Nephron progenitor cell (in vitro differentiated cells): ENCODE measurements at regions not wholly inside any gene's neighbourhood (a gene's known extent, or its start where the extent isn't known, plus 50 kb on each side); places are given as distances from the start of the nearest gene placed in this dataset.

Experiments used
- DNase-seq: peaks from one replicate; pipeline ENCODE4 v3.0.0; 2021
- H3K27ac Mint-ChIP-seq: 2 replicates; pipeline ENCODE4 v1.8.0; 2021; ENCODE audit warnings: mild to moderate bottlenecking, moderate library complexity, mixed read lengths
- H3K27me3 Mint-ChIP-seq: 2 replicates; pipeline ENCODE4 v1.8.0; 2021; ENCODE audit warnings: mild to moderate bottlenecking, low read depth, mixed read lengths; ENCODE audit not compliant: poor library complexity
- H3K36me3 Mint-ChIP-seq: 2 replicates; pipeline ENCODE4 v1.8.0; 2021; ENCODE audit warnings: low read depth, mixed read lengths
- H3K4me1 Mint-ChIP-seq: 2 replicates; pipeline ENCODE4 v1.8.0; 2021; ENCODE audit warnings: mixed read lengths
- H3K4me3 Mint-ChIP-seq: 2 replicates; pipeline ENCODE4 v1.8.0; 2021; ENCODE audit warnings: mild to moderate bottlenecking, moderate library complexity, mixed read lengths
- H3K9me3 Mint-ChIP-seq: 2 replicates; pipeline ENCODE4 v1.8.0; 2021; ENCODE audit warnings: mild to moderate bottlenecking, moderate library complexity, mixed read lengths
- TF ChIP-seq, protein P1 (sequence below): fragments of 200-600 bp; sonication (generic); IDR thresholded peaks from 2 replicates; pipeline ENCODE4 v1.5.0; 2021; ENCODE audit warnings: antibody characterized with exemption

DNA sequence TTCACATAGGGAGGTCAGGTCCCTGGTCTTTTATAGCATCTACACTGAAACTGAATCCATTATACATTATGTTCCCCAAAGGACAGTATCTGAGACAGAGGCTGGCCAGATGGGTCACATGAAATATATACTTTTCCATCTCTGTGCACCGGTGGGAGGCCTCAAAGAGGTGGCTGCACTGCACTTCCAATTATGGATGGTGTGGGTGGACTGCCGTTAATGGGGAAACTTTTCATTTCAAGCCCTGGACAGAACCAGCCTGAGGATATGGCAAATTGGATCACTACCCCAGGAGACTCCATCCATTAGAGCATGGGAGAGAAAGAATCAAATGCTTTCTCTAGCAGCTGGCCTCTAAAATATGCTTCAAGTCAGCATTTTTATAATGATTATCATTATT lies 280.5 kb upstream of the OPRM1 start:
- no peak overlapping the region for H3K27ac Mint-ChIP-seq
- H3K36me3 Mint-ChIP-seq, result no peaks in the 10 kb centered on the region
- no peak for DNase-seq
- H3K27me3 Mint-ChIP-seq, result no peaks in the 10 kb centered on the region
- TF ChIP-seq, protein P1, sequence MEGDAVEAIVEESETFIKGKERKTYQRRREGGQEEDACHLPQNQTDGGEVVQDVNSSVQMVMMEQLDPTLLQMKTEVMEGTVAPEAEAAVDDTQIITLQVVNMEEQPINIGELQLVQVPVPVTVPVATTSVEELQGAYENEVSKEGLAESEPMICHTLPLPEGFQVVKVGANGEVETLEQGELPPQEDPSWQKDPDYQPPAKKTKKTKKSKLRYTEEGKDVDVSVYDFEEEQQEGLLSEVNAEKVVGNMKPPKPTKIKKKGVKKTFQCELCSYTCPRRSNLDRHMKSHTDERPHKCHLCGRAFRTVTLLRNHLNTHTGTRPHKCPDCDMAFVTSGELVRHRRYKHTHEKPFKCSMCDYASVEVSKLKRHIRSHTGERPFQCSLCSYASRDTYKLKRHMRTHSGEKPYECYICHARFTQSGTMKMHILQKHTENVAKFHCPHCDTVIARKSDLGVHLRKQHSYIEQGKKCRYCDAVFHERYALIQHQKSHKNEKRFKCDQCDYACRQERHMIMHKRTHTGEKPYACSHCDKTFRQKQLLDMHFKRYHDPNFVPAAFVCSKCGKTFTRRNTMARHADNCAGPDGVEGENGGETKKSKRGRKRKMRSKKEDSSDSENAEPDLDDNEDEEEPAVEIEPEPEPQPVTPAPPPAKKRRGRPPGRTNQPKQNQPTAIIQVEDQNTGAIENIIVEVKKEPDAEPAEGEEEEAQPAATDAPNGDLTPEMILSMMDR, result no peak
- no peak overlapping the region for H3K4me3 Mint-ChIP-seq
- no peaks in the 10 kb centered on the region for H3K4me1 Mint-ChIP-seq
- H3K9me3 Mint-ChIP-seq, result no peaks in the 10 kb centered on the region

DNA sequence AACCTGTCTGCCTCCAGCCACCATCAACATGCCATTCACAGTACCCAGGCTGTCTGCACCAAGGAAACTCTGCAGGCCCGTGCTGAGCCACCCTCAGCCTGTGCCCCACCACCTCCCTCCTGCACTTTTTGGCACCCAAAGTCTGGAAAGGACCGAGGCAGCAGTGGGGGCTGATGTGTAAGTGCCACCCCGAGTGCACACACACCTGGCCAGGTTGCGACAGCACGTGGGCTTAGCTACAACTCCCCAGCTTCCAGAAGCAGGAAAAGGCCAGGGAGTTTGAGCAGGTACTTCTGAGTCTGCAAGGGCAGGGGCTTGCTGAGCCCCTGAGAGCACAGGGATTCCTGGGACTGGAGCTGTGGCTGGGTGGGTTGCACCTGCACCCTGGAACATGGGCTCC lies 303.3 kb upstream of the OPRM1 start:
- H3K4me1 Mint-ChIP-seq, result no peaks in the 10 kb centered on the region
- no peak for DNase-seq
- H3K9me3 Mint-ChIP-seq, result peaks cover 4% of the 10 kb centered on the region
- no peak overlapping the region for H3K27ac Mint-ChIP-seq
- TF ChIP-seq, protein P1, result no peak
- H3K36me3 Mint-ChIP-seq, result no peaks in the 10 kb centered on the region
- no peak overlapping the region for H3K4me3 Mint-ChIP-seq
- H3K27me3 Mint-ChIP-seq, result peaks cover 10% of the 10 kb centered on the region

DNA sequence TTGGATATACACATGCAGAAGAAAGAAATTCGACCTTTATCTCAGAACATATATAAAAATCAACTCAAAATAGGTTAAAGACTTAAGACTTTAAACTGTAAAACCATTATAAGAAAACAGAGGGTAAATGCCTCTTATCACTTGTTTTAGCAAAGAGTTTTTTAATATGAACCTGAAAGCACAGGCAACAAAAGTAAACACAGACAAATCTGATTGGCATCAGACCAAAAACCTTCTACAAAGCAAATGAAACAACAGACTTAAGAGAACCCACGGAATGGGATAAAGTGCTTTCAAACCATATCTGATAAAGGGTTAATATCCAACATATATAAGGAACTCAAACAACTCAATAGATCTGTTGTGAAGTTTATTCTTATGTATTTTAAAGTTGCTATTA lies 309.9 kb upstream of the OPRM1 start:
- Mint-ChIP-seq H3K9me3 (peaks cover 4% of the 10 kb centered on the region), H3K36me3 (no peaks in the 10 kb centered on the region), H3K27ac (no peak overlapping the region), H3K4me3 (no peak overlapping the region), H3K4me1 (peaks cover 14% of the 10 kb centered on the region), H3K27me3 (peaks cover 7% of the 10 kb centered on the region)
- no peak for DNase-seq
- TF ChIP-seq, protein P1, result no peak

DNA sequence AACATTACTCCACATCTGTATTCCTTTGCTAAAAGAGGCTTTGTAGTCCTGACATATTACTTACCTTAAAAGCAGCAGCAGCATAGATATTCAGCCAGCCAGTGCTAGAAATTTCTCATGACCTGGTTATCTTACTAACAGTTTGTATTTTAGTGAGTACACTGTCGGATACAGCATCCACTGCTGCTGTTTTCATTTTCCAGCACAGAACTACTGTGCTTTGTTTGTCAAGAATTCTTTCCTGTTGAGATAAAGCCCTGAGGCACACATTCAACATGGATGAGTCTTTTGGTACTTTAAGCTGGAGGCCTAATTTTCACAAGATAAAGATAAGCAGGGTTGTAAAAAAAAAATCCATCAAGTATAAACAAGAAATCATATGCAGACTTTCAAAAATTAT lies 311.2 kb upstream of the OPRM1 start:
- TF ChIP-seq, protein P1, result no peak
- Mint-ChIP-seq H3K27ac (no peak overlapping the region), H3K27me3 (peaks cover 7% of the 10 kb centered on the region), H3K4me1 (peaks cover 14% of the 10 kb centered on the region), H3K9me3 (peaks cover 4% of the 10 kb centered on the region), H3K36me3 (no peaks in the 10 kb centered on the region), H3K4me3 (no peak overlapping the region)
- no peak for DNase-seq

DNA sequence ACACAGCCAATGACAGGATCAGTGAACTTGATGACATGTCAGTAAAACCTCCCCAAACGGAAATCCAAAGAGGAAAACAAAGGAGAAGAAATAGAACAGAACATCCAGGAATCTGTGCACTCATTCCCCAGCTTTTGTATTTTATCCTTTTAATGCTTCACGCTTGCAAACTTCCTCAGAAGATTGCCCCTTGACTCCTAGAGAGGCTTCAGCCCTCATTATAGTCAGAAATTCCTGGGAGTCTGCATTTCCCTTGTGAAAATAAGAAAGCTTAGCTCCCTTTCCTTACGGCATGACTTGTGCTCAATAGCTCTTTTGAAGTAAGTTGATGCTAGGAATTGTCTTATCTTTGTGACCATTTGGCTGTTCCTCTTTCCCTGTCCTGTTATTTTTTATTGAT lies 313.6 kb upstream of the OPRM1 start:
- Mint-ChIP-seq H3K27me3 (no peaks in the 10 kb centered on the region), H3K4me1 (peaks cover 14% of the 10 kb centered on the region), H3K9me3 (no peaks in the 10 kb centered on the region), H3K4me3 (no peak overlapping the region), H3K27ac (no peak overlapping the region), H3K36me3 (no peaks in the 10 kb centered on the region)
- TF ChIP-seq, protein P1, result no peak
- DNase-seq, result no peak

DNA sequence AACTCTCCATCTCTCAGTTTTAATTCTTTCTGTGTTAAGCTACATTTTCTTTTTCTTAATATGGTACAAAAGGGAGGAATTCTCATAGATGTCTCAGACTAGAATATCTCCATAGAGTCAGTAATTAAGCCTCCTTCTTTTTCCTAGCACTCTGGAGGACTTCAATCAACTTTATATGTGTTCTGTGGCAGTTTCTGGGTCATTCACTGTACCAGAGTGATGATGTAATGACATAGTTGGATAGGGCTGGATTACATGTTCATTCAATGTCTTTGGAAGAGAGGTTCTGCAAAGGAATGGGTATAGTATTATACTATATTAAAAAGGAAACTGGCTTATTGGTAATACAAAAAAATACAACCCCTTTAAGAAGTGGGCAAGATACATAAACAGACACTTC lies 318.3 kb upstream of the OPRM1 start:
- DNase-seq, result no peak
- TF ChIP-seq, protein P1, result no peak
- H3K4me1 Mint-ChIP-seq, result peaks cover 12% of the 10 kb centered on the region

More for the DNA sequence above, 318.3 kb upstream of the OPRM1 start:
- Mint-ChIP-seq H3K4me3 (no peak overlapping the region), H3K27me3 (no peaks in the 10 kb centered on the region), H3K9me3 (no peaks in the 10 kb centered on the region), H3K27ac (no peak overlapping the region), H3K36me3 (no peaks in the 10 kb centered on the region)
